ENCODE measurements at regions not wholly inside any gene's neighbourhood (a gene's known extent, or its start where the extent isn't known, plus 50 kb on each side); places are given as distances from the start of the nearest gene placed in this dataset.
A peak's percentile ranks its signal among the peaks of the same experiment; 100 is the strongest.

DNA sequence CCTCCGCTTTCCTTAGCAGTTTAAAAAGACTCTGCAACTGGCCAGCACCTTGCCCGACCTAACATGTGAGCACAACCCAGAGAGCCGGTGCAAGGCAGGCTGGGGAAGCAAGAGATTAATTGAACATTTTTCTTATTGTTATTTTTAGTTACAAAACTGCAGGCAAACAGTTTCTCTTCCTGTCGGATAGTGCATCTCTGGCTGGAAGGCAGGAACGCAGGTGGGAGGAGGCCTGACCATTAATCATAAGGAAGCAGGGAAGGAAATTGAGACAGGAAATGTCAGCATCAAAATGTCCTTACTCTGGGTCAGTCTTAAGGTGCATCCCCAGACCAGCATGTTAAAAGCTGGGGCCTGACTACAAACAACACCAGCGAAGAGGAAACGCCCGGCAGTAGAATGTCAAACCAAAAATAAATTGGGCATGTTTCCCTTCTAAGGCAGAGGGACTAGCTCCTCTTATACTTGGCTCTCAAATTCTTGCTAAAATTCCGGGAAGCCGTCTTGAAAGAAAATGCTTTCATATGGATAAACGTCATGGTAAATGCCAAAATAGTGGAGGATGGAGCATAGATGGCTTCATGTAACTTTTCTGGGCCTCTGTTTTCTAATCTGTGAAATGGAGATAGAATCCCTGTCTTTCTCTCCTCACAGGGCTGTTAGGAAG, 226.8 kb downstream of the RAP2A start:
- TF ChIP-seq, protein P1, sequence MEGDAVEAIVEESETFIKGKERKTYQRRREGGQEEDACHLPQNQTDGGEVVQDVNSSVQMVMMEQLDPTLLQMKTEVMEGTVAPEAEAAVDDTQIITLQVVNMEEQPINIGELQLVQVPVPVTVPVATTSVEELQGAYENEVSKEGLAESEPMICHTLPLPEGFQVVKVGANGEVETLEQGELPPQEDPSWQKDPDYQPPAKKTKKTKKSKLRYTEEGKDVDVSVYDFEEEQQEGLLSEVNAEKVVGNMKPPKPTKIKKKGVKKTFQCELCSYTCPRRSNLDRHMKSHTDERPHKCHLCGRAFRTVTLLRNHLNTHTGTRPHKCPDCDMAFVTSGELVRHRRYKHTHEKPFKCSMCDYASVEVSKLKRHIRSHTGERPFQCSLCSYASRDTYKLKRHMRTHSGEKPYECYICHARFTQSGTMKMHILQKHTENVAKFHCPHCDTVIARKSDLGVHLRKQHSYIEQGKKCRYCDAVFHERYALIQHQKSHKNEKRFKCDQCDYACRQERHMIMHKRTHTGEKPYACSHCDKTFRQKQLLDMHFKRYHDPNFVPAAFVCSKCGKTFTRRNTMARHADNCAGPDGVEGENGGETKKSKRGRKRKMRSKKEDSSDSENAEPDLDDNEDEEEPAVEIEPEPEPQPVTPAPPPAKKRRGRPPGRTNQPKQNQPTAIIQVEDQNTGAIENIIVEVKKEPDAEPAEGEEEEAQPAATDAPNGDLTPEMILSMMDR (conservative IDR thresholded peaks at IDR 0.05; ENCODE audit: low read depth, low read length), result no peak
- H3K4me3 ChIP-seq (ENCODE audit: low read depth, low read length), result no peak overlapping the region
- DNase-seq (ENCODE audit: low read depth), result peak; percentile 3

DNA sequence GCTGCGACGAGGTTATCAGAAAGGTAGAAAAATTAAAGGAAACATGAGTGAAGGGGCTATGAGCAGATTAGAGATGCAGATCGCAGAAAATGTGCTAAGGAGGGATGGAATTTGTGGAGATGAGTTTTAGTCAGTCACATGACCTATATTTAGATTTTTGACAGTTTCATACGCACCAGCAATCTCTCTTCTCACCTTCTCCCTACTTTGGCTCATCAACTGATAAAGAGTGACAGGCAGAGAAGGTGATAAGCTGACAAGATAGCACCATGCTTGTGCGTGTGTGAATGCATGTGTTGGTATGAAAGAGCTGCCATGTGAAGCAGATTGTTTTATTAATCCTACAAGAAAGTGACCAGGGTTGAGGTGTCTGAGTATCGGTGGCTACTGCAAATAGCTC, 252.6 kb downstream of the RAP2A start:
- no peak overlapping the region for H3K4me3 ChIP-seq (ENCODE audit: low read depth, low read length)
- DNase-seq (ENCODE audit: low read depth), result no peak
- TF ChIP-seq, protein P1 (conservative IDR thresholded peaks at IDR 0.05; ENCODE audit: low read depth, low read length), result no peak

DNA sequence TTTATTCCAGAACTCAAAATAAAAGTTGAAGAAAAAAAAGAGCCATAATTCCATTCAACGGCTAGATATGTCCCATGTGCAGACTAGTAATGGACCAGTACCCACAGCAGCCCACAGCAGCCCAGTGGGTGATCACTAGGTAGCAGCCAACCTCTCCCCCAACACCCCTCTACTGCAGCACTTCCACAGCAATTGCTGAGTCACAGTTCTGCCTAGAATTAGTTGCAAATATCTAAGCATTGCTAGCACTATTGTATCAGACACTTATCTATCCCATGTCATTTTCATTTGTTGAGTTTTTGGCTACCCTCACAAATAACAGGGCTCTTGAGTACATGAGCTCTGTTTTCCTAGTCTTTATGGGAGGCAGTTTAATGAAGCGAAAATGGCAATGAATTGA, 258.7 kb downstream of the RAP2A start:
- no peak for DNase-seq (ENCODE audit: low read depth)
- TF ChIP-seq, protein P1 (conservative IDR thresholded peaks at IDR 0.05; ENCODE audit: low read depth, low read length), result no peak
- no peak overlapping the region for H3K4me3 ChIP-seq (ENCODE audit: low read depth, low read length)

DNA sequence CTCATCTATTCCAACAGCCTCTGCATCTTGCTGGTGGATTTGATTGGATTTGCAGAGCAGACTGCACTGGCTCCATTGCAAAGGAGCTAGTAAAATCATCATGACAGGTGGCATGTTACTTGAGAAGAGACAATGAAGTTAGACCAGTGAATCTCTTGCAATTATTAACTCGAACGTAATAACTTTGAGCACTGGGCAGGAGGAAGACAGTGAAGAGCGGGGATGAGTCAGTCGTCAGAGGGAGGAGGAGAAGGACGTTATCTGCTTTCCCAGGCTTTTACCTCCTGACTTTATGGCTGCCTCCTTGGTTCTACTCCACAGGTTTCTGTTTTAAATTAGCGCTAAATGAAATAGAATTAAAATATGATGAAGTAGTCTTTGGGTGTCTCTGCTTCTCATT, 257.8 kb upstream of the IPO5 start:
- DNase-seq (ENCODE audit: low read depth), result no peak
- H3K4me3 ChIP-seq (ENCODE audit: low read depth, low read length), result no peak overlapping the region
- TF ChIP-seq, protein P1 (conservative IDR thresholded peaks at IDR 0.05; ENCODE audit: low read depth, low read length), result no peak

DNA sequence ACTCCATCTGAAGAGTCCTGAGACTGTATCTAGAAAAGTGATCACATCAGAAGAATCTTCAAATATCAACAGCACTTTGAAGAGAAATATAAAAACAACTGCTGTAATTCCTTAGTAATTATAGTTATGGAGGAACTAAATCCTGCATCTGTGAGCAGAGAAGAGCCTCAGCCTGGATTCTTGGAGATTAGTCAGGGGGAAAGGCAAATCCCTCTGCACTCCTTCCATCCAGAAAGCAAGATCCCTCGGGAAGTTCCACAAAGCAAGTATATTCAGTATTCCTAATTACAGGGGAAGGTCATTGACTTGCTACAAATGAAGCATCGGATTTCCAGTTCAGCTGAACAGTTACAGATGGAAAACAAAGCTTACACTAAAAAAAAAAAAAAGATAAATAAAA, 256.6 kb upstream of the IPO5 start:
- TF ChIP-seq, protein P1 (conservative IDR thresholded peaks at IDR 0.05; ENCODE audit: low read depth, low read length), result no peak
- DNase-seq (ENCODE audit: low read depth), result no peak
- H3K4me3 ChIP-seq (ENCODE audit: low read depth, low read length), result no peak overlapping the region

DNA sequence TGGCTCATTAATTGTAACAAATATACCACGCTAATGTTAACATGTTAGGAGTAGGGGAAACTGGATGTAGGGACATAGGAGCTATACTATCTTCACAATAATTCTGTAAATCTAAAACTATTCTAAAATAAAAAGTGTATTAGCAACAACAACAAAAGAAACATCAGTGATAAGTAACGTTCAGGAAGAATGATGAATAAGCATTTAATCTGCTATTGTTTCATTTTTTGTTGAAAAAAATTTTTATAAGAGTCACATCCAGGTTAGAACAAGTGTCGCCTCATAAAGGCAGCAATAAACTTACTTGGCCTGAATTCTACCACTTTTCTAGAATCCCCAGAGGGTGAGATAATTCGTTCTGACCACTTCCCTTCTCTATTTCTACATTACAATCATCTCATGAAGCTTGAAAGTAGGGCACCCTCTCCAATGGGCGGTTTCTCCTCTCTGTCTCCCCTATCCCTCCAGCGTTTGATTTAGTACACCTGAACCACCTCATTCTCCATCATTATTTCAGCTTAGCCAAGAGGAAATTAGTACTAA, 253.1 kb upstream of the IPO5 start:
- DNase-seq (ENCODE audit: low read depth), result no peak
- H3K4me3 ChIP-seq (ENCODE audit: low read depth, low read length), result no peak overlapping the region
- TF ChIP-seq, protein P1 (conservative IDR thresholded peaks at IDR 0.05; ENCODE audit: low read depth, low read length), result no peak

DNA sequence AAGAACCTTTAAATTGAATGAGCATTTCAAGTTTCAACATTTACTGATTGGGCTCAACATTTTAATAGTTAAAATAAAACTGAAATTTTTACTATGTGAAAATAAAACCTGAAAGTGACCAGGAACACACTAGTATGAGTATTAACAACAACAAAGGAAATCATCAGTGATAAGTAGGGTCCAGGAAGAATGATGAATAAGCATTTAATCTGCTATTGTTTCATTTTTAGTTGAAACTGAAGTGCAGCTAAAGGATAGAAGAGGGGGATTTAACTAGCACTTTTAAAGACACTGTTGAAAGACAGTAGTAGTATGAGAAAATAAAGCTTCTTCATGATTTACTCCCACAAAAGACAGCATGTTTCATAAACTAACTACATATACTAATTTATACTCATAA, 250.9 kb upstream of the IPO5 start:
- no peak for DNase-seq (ENCODE audit: low read depth)
- TF ChIP-seq, protein P1 (conservative IDR thresholded peaks at IDR 0.05; ENCODE audit: low read depth, low read length), result no peak
- no peak overlapping the region for H3K4me3 ChIP-seq (ENCODE audit: low read depth, low read length)

Measured in choroid plexus epithelial cell (primary cell).